ENCODE measurements at regions not wholly inside any gene's neighbourhood (a gene's known extent, or its start where the extent isn't known, plus 50 kb on each side); places are given as distances from the start of the nearest gene placed in this dataset.

- TF ChIP-seq CTCF (conservative IDR thresholded peaks at IDR 0.05; ENCODE audit: low read depth in 2 of 2) = no peak
- TF ChIP-seq EZH2 (IDR thresholded peaks at IDR 0.05; ENCODE audit: low read depth, unreplicated experiment) = no peak
- no peak for TF ChIP-seq EZH2phosphoT487 (IDR thresholded peaks at IDR 0.05; ENCODE audit: unreplicated experiment)
- no peak for TF ChIP-seq REST (IDR thresholded peaks at IDR 0.05; ENCODE audit: unreplicated experiment)
- TF ChIP-seq POLR2AphosphoS5 (IDR thresholded peaks at IDR 0.05; ENCODE audit: low read depth) = no peak
- TF ChIP-seq CREB1 (CRISPR knock-in tag; IDR thresholded peaks at IDR 0.05; ENCODE audit: low read depth) = no peak
- no peak for TF ChIP-seq JUNB (IDR thresholded peaks at IDR 0.05; ENCODE audit: unreplicated experiment)
- TF ChIP-seq ZNF114 (CRISPR knock-in tag; IDR thresholded peaks at IDR 0.05) = no peak
- no peak for TF ChIP-seq ZNF331 (CRISPR knock-in tag; IDR thresholded peaks at IDR 0.05; ENCODE audit: low read depth)
- no peak for TF ChIP-seq STAT1 (IDR thresholded peaks at IDR 0.05; ENCODE audit: unreplicated experiment)
- no peak for TF ChIP-seq ETS1 (IDR thresholded peaks at IDR 0.05)
- TF ChIP-seq ZNF462 (CRISPR knock-in tag; IDR thresholded peaks at IDR 0.05) = no peak
Measured at GRCh38 chr13:77388944-77389624, 62.2 kb upstream of the MYCBP2 start.
